GM23338 (cell line): ENCODE measurements at regions not wholly inside any gene's neighbourhood (a gene's known extent, or its start where the extent isn't known, plus 50 kb on each side); places are given as distances from the start of the nearest gene placed in this dataset.
A peak's percentile ranks its signal among the peaks of the same experiment; 100 is the strongest.

Experiments used
- ATAC-seq: fragments of 200-7000 bp; cut with Tn5 transposase; 3 replicates; pipeline ENCODE4 v1.9.1; 2020
- DNase-seq: peaks from one replicate; pipeline ENCODE4 v3.0.0-alpha.2; 2015; ENCODE audit warnings: low spot score
- H2AFZ ChIP-seq: fragments of 200-600 bp; sonication (generic); 2 replicates; pipeline ENCODE4 v1.8.0; 2016; ENCODE audit warnings: antibody characterized with exemption, mild to moderate bottlenecking, moderate library complexity
- H3F3A ChIP-seq: fragments of 200-600 bp; sonication (generic); replicated peaks from 2 replicates; pipeline ENCODE4 v1.8.0; 2017; ENCODE audit warnings: antibody characterized with exemption, mixed run types, low read depth
- H3K27ac ChIP-seq: fragments of 200-600 bp; sonication (generic); 2 replicates; pipeline ENCODE4 v1.6.1; 2016; ENCODE audit warnings: low read depth
- H3K27me3 ChIP-seq: fragments of 200-600 bp; sonication (generic); 2 replicates; pipeline ENCODE4 v1.8.0; 2016; ENCODE audit warnings: mild to moderate bottlenecking, mixed run types, moderate library complexity; ENCODE audit not compliant: insufficient read depth
- H3K36me3 ChIP-seq: fragments of 200-600 bp; sonication (generic); 2 replicates; pipeline ENCODE4 v1.8.0; 2016; ENCODE audit warnings: mild to moderate bottlenecking; ENCODE audit not compliant: insufficient read depth
- H3K4me1 ChIP-seq: fragments of 200-600 bp; sonication (generic); 2 replicates; pipeline ENCODE4 v1.8.0; 2016; ENCODE audit warnings: mild to moderate bottlenecking, moderate library complexity; ENCODE audit not compliant: insufficient read depth
- H3K4me2 ChIP-seq: fragments of 200-600 bp; sonication (generic); 2 replicates; pipeline ENCODE4 v1.7.1; 2017; ENCODE audit warnings: mixed run types
- H3K4me3 ChIP-seq: fragments of 200-600 bp; sonication (generic); 2 replicates; pipeline ENCODE4 v1.6.1; 2016; ENCODE audit warnings: mixed run types
- H3K79me2 ChIP-seq: fragments of 200-600 bp; sonication (generic); replicated peaks from 2 replicates; pipeline ENCODE4 v1.8.0; 2017; ENCODE audit warnings: mild to moderate bottlenecking; ENCODE audit not compliant: insufficient read depth
- H3K9me2 ChIP-seq: fragments of 200-600 bp; sonication (generic); 2 replicates; pipeline ENCODE4 v1.8.0; 2017; ENCODE audit not compliant: insufficient read depth
- H4K20me1 ChIP-seq: fragments of 200-600 bp; sonication (generic); replicated peaks from 2 replicates; pipeline ENCODE4 v1.8.0; 2017; ENCODE audit warnings: mild to moderate bottlenecking; ENCODE audit not compliant: insufficient read depth
- H3K27ac Mint-ChIP-seq: 2 replicates; pipeline ENCODE4 v1.8.0; 2020; ENCODE audit warnings: inconsistent platforms, mild to moderate bottlenecking, moderate library complexity, mixed read lengths
- H3K27me3 Mint-ChIP-seq: 3 replicates; pipeline ENCODE4 v1.8.0; 2022; ENCODE audit warnings: low read depth, mild to moderate bottlenecking, moderate library complexity, mixed read lengths, inconsistent platforms; ENCODE audit not compliant: insufficient read depth, poor library complexity
- H3K36me3 Mint-ChIP-seq: 3 replicates; pipeline ENCODE4 v1.8.0; 2021; ENCODE audit warnings: low read depth, mild to moderate bottlenecking, inconsistent platforms, moderate library complexity, mixed read lengths
- H3K4me1 Mint-ChIP-seq: 3 replicates; pipeline ENCODE4 v1.8.0; 2020; ENCODE audit warnings: mild to moderate bottlenecking, inconsistent platforms, mixed read lengths
- H3K4me3 Mint-ChIP-seq: 3 replicates; pipeline ENCODE4 v1.8.0; 2021; ENCODE audit warnings: moderate library complexity, mild to moderate bottlenecking, inconsistent platforms, mixed read lengths
- H3K9me3 Mint-ChIP-seq: 3 replicates; pipeline ENCODE4 v1.8.0; 2020; ENCODE audit warnings: moderate library complexity, mild to moderate bottlenecking, inconsistent platforms, mixed read lengths
- CREB1 ChIP-seq: fragments of 250-450 bp; sonication (Bioruptor Pico); IDR thresholded peaks from 2 replicates; pipeline ENCODE4 v1.5.0; 2020; ENCODE audit warnings: low read depth, mild to moderate bottlenecking, moderate library complexity
- ETS1 ChIP-seq: IDR thresholded peaks from 2 replicates; pipeline ENCODE4 v1.6.1; 2016; ENCODE audit warnings: antibody characterized with exemption
- EZH2 ChIP-seq: fragments of 200-600 bp; sonication (generic); IDR thresholded peaks from one replicate; pipeline ENCODE4 v1.8.0; 2017; ENCODE audit warnings: antibody characterized with exemption, mild to moderate bottlenecking, low read depth; ENCODE audit not compliant: unreplicated experiment
- JUNB ChIP-seq: IDR thresholded peaks from one replicate; pipeline ENCODE4 v1.6.1; 2016; ENCODE audit warnings: antibody characterized with exemption; ENCODE audit not compliant: unreplicated experiment
- NANOG ChIP-seq: IDR thresholded peaks from 2 replicates; pipeline ENCODE4 v1.6.1; 2016; ENCODE audit warnings: antibody characterized with exemption, borderline replicate concordance
- POLR2AphosphoS5 ChIP-seq: IDR thresholded peaks from 2 replicates; pipeline ENCODE4 v1.6.1; 2016; ENCODE audit warnings: antibody characterized with exemption, low read depth
- REST ChIP-seq: IDR thresholded peaks from one replicate; pipeline ENCODE4 v1.6.1; 2018; ENCODE audit warnings: antibody characterized with exemption; ENCODE audit not compliant: unreplicated experiment
- STAT1 ChIP-seq: IDR thresholded peaks from one replicate; pipeline ENCODE4 v1.6.1; 2016; ENCODE audit warnings: antibody characterized with exemption; ENCODE audit not compliant: unreplicated experiment
- ZNF331 ChIP-seq: fragments of 250-450 bp; sonication (Bioruptor Pico); IDR thresholded peaks from 2 replicates; pipeline ENCODE4 v1.5.0; 2020; ENCODE audit warnings: low read depth, mild to moderate bottlenecking, moderate library complexity
- ZNF462 ChIP-seq: fragments of 250-450 bp; sonication (Bioruptor Pico); IDR thresholded peaks from 2 replicates; pipeline ENCODE4 v1.5.0; 2020; ENCODE audit warnings: mild to moderate bottlenecking, moderate library complexity

GRCh38 chr5:83001796-83002381 is 75.3 kb downstream of the TMEM167A start:
- Histone ChIP-seq H3K9me2 (no peaks in the 10 kb centered on the region), H3K4me1 (peaks cover 45% of the 10 kb centered on the region), H3K27ac (no peak overlapping the region), H3K27me3 (no peaks in the 10 kb centered on the region), H3K36me3 (no peaks in the 10 kb centered on the region), H4K20me1 (no peaks in the 10 kb centered on the region), H3K4me2 (no peak overlapping the region), H3F3A (no peaks in the 10 kb centered on the region), H3K79me2 (no peaks in the 10 kb centered on the region), H3K4me3 (no peak overlapping the region), H2AFZ (no peak overlapping the region)
- no peak for DNase-seq
- H3K36me3 Mint-ChIP-seq = no peaks in the 10 kb centered on the region
- no peaks in the 10 kb centered on the region for H3K9me3 Mint-ChIP-seq
- ATAC-seq = no peak
- no peak overlapping the region for H3K4me3 Mint-ChIP-seq
- H3K27me3 Mint-ChIP-seq = peaks cover under 1% of the 10 kb centered on the region
- H3K27ac Mint-ChIP-seq = no peak overlapping the region; the same call in 1 of the 2 replicates
- no peak for TF ChIP-seq STAT1
- H3K4me1 Mint-ChIP-seq = peaks cover 55% of the 10 kb centered on the region

GRCh38 chr5:83000922-83001321 is 76.3 kb downstream of the TMEM167A start:
- no peaks in the 10 kb centered on the region for H3K27me3 Mint-ChIP-seq
- 0 out of 2 replicates have a peak overlapping the region, but pooled peaks have one; percentile 9 for H3K4me2 ChIP-seq
- DNase-seq = no peak
- peaks cover 50% of the 10 kb centered on the region for H3K4me1 Mint-ChIP-seq
- no peak overlapping the region for H2AFZ ChIP-seq
- H3K9me3 Mint-ChIP-seq = no peaks in the 10 kb centered on the region
- H3K4me3 Mint-ChIP-seq = no peak overlapping the region
- H3K36me3 ChIP-seq = no peaks in the 10 kb centered on the region
- no peaks in the 10 kb centered on the region for H3K27me3 ChIP-seq
- 0 out of 2 replicates have a peak overlapping the region, but pooled peaks have one; percentile 27 for H3K27ac Mint-ChIP-seq
- H3F3A ChIP-seq = no peaks in the 10 kb centered on the region
- H3K79me2 ChIP-seq = no peaks in the 10 kb centered on the region
- no peaks in the 10 kb centered on the region for H3K36me3 Mint-ChIP-seq
- no peak overlapping the region for H3K27ac ChIP-seq
- H3K4me3 ChIP-seq = no peak overlapping the region
- H3K9me2 ChIP-seq = no peaks in the 10 kb centered on the region
- peaks cover 40% of the 10 kb centered on the region for H3K4me1 ChIP-seq
- H4K20me1 ChIP-seq = no peaks in the 10 kb centered on the region
- ATAC-seq = no peak; the same call in 2 of the 3 replicates
- TF ChIP-seq NANOG = no peak
- no peak for TF ChIP-seq ZNF331
- no peak for TF ChIP-seq ZNF462 (CRISPR knock-in tag)
- TF ChIP-seq ETS1 = no peak
- TF ChIP-seq REST = no peak
- TF ChIP-seq CREB1 = no peak
- no peak for TF ChIP-seq JUNB
- no peak for TF ChIP-seq STAT1
- TF ChIP-seq EZH2 = no peak
- no peak for TF ChIP-seq POLR2AphosphoS5
